Spinal cord (tissue), 9 donors: ENCODE measurements at regions not wholly inside any gene's neighbourhood (a gene's known extent, or its start where the extent isn't known, plus 50 kb on each side); places are given as distances from the start of the nearest gene placed in this dataset.

Experiments used
- DNase-seq, 6 donors: peaks; one replicate each; pipeline versions ENCODE4 v3.0.0 to v3.0.0-alpha.2; 2013 to 2015; ENCODE audit warnings: low spot score in 6 of 6, low read depth in 4 of 6
- H3K27ac ChIP-seq: one replicate; pipeline ENCODE4 v1.5.1; 2013; ENCODE audit warnings: low read depth, low read length, control low read depth
- H3K27me3 ChIP-seq: one replicate; pipeline ENCODE4 v1.6.1; 2013; ENCODE audit warnings: low read length; ENCODE audit not compliant: control insufficient read depth, insufficient read depth
- H3K36me3 ChIP-seq: one replicate; pipeline ENCODE4 v1.6.1; 2013; ENCODE audit warnings: low read length; ENCODE audit not compliant: control insufficient read depth, insufficient read depth
- H3K4me1 ChIP-seq: one replicate; pipeline ENCODE4 v1.6.1; 2013; ENCODE audit warnings: low read length; ENCODE audit not compliant: control insufficient read depth, insufficient read depth
- H3K4me3 ChIP-seq: one replicate; pipeline ENCODE4 v1.5.1; 2013; ENCODE audit warnings: low read depth, low read length, control low read depth
- H3K9me3 ChIP-seq: one replicate; pipeline ENCODE4 v1.6.1; 2013; ENCODE audit warnings: low read length; ENCODE audit not compliant: control insufficient read depth, insufficient read depth
- WGBS: methylation state at CpG from one replicate; pipeline ENCODE4 v1.1.5; 2013; ENCODE audit warnings: missing lambda C conversion rate; ENCODE audit not compliant: insufficient coverage; 5-methylcytosine and 5-hydroxymethylcytosine counted together
- donor health status: healthy.

DNA sequence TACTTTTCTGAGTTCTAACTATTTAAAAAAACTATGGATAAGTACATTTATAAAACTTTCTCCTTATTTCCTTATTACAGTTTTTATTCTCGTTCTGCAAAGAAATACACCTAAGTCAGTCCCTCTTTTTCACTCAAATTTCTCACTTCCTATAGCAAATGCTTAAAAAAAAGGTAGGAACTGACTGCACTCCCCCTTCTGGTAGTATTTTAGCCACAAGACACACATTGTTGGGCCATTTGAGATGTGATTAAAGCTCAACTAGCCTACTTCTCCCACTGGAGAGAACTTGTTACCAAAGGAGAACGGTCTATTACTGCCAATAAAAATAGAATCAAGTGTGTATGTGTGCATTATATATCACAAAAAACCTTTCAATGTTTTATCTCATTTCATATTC is 521.9 kb upstream of the PRMT6 start:
- no peak for DNase-seq
- Histone ChIP-seq H3K36me3 (no peaks in the 10 kb centered on the region), H3K4me1 (no peaks in the 10 kb centered on the region), H3K27me3 (no peaks in the 10 kb centered on the region), H3K4me3 (no peak overlapping the region), H3K27ac (no peak overlapping the region), H3K9me3 (no peaks in the 10 kb centered on the region)
- no CpG with 5 or more reads among the region's 2 CpGs for WGBS

DNA sequence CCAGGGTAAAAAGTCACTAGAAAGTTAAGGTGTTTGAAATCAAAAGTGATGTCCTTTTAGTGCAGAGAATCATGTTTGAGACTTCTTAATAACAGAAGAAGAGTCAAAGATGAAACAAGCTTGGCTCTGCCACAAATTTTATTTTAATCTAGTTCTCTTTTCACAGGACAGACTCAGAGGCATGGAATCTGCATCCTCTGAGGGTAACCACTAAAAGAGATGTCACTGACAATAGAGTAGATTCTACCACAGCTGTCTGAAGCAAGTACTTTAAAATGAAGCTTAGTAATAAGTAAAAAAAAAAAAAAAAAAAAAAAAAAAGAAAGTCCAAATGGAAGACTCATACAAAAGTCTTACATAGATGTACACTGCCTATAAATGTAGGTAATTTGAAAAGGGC is 519.7 kb upstream of the PRMT6 start:
- H3K27ac ChIP-seq, result no peak overlapping the region
- no peaks in the 10 kb centered on the region for H3K27me3 ChIP-seq
- DNase-seq, result no peak
- H3K4me1 ChIP-seq, result no peaks in the 10 kb centered on the region
- H3K4me3 ChIP-seq, result no peak overlapping the region
- H3K36me3 ChIP-seq, result no peaks in the 10 kb centered on the region
- H3K9me3 ChIP-seq, result peaks cover 3% of the 10 kb centered on the region

DNA sequence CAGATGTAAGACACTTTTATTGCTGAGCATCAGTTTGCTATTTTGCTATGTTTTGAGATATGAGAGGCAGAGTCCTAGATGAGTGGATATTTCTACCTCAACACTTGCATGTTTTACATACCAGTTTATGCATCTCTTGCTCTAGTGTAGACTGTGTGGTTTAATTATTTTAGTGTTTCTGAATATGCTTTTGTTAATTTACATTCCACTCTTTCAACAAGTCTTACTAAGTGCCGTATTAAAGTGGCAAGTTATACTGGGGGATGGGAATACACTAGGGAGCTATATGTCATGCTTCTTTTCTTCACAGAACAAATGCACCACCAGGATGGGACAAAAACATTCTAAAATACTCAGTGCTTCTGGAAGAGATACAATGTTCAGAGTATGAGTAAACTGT is 507.7 kb upstream of the PRMT6 start:
- Histone ChIP-seq H3K9me3 (no peaks in the 10 kb centered on the region), H3K4me1 (no peaks in the 10 kb centered on the region), H3K27ac (no peak overlapping the region), H3K36me3 (no peaks in the 10 kb centered on the region), H3K4me3 (no peak overlapping the region), H3K27me3 (no peaks in the 10 kb centered on the region)
- no peak for DNase-seq
- no CpG with 5 or more reads among the region's 1 CpG for WGBS

DNA sequence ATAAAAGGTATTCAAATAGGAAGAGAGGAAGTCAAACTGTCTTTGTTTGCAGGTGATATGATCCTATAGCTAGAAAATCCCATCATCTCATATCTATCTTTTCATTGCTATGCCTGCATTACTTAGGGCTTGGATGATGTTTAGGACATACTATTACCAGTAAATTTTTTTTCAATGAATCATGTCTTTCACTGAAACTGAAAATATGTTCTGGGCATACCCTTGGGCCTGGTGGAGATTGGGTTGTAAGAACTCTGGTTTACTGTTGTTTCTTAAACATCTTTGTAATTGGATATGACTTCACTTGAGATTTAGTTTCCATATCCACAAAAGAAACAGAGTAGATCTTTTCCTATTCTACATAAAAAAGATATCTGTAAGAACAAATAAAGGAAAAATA is 502.2 kb upstream of the PRMT6 start:
- Histone ChIP-seq H3K36me3 (no peaks in the 10 kb centered on the region), H3K4me3 (no peak overlapping the region), H3K9me3 (no peaks in the 10 kb centered on the region), H3K4me1 (no peaks in the 10 kb centered on the region), H3K27me3 (no peaks in the 10 kb centered on the region), H3K27ac (no peak overlapping the region)
- no peak for DNase-seq

DNA sequence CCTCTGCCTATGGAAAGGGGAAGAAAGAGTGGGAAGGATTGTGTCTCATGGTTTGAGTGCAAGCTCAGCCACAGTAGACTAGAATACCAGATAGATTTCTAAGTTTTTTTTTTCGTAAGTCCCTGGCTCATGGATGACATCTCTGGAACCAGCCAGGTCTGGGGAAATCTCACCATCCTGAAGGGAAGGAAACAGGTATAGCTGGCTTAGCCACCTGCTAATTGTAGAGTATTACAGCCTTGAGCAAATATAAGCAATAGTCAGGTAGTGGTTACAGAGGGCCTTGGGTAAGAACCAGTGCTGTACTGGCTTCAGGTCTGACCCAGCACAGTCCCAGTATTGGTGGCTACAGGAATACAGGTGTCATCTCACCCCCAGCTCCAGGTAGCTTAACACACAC is 500.9 kb upstream of the PRMT6 start:
- no peaks in the 10 kb centered on the region for H3K9me3 ChIP-seq

DNA sequence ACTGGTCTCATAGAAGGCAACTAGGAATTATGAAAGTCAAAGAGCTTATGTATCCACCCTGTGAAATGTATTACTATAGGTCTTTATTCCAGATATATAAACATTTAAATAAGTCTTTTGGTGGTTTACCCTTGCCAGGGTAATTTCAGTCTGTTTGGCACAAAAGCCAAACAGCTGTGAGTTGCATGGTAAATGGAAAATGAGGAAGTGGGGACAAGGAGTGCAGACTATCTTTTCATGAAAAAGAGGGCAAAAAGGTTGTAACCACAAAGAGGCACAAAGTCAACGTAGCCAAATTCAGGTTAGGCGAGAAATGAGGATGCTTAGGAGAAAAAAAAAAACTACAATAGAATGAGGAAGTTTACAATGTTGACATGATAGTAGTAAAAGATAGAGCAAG is 492.3 kb upstream of the PRMT6 start:
- no peaks in the 10 kb centered on the region for H3K4me1 ChIP-seq
- H3K4me3 ChIP-seq, result no peak overlapping the region
- DNase-seq, result no peak
- WGBS, result 94% methylated on average over 2 of the region's 2 CpGs
- no peaks in the 10 kb centered on the region for H3K27me3 ChIP-seq
- no peaks in the 10 kb centered on the region for H3K36me3 ChIP-seq
- no peak overlapping the region for H3K27ac ChIP-seq
- H3K9me3 ChIP-seq, result no peaks in the 10 kb centered on the region

More for the DNA sequence above, 500.9 kb upstream of the PRMT6 start:
- WGBS, result 100% methylated on average over 1 of the region's 1 CpG
- no peak for DNase-seq
- H3K4me1 ChIP-seq, result no peaks in the 10 kb centered on the region
- no peaks in the 10 kb centered on the region for H3K36me3 ChIP-seq
- no peak overlapping the region for H3K4me3 ChIP-seq
- no peak overlapping the region for H3K27ac ChIP-seq
- H3K27me3 ChIP-seq, result no peaks in the 10 kb centered on the region

DNA sequence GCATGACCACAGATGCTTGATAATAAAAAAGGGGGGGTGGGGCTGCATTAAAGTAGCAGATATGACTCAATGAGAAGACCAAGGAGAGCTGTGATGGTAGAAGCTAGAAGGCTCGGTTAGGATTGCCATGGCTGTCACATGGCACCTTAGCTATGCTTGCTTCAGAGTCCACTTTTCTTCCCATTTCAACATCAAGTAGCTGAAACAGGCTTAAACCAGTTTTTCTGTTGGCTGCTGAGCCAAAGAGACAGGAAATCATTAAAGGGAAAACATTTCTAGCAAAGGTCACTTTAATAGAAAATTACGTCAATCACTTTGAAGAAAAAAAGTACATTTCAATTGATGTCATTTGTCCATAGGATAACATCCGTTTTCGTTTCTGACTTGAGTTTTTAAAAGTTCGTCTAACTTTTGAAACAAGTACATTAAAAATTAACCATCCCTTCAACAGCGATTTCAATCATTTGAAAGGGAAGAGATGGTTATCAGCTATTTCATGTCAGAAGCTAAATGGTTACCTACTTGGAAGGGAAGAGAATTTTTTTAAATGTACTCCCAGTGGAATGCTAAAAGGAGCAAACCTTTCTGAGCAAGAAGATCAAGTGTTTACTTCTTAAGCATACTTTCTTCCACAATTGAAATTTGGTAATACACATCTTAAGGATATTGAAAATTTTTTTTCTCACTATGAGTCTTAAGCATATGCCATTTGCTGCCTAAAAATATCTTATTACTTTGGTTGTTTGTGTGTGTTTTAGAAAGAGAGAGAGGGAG is 488.1 kb upstream of the PRMT6 start:
- H3K27ac ChIP-seq, result no peak overlapping the region
- no peak overlapping the region for H3K4me3 ChIP-seq
- H3K9me3 ChIP-seq, result no peaks in the 10 kb centered on the region
- no CpG with 5 or more reads among the region's 6 CpGs for WGBS
- no peaks in the 10 kb centered on the region for H3K27me3 ChIP-seq
- DNase-seq, result no peak
- H3K4me1 ChIP-seq, result no peaks in the 10 kb centered on the region
- H3K36me3 ChIP-seq, result no peaks in the 10 kb centered on the region

DNA sequence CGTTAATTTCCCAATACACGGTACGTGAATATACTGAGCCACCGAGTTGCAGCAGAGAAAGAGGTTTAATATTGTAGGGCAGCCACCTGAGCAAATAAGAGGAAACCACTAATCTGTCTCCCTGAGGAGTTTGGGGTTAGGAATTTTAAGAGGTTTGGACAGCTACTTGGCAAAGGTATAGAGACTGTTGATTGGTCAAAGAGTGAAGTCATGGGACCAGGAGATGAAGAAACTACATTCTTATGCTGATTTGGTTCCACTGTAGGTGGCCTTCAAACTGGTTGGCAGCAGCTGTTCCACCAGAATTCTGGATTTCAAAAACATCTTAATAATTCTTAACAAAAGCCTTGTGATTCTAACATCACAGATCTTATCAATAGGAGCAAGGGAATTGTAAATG is 485.4 kb upstream of the PRMT6 start:
- H3K4me1 ChIP-seq, result no peaks in the 10 kb centered on the region
- no peaks in the 10 kb centered on the region for H3K27me3 ChIP-seq
- no peak for DNase-seq
- no peak overlapping the region for H3K4me3 ChIP-seq
- 83% methylated on average over 1 of the region's 4 CpGs for WGBS
- no peak overlapping the region for H3K27ac ChIP-seq
- H3K9me3 ChIP-seq, result no peaks in the 10 kb centered on the region
- H3K36me3 ChIP-seq, result no peaks in the 10 kb centered on the region

DNA sequence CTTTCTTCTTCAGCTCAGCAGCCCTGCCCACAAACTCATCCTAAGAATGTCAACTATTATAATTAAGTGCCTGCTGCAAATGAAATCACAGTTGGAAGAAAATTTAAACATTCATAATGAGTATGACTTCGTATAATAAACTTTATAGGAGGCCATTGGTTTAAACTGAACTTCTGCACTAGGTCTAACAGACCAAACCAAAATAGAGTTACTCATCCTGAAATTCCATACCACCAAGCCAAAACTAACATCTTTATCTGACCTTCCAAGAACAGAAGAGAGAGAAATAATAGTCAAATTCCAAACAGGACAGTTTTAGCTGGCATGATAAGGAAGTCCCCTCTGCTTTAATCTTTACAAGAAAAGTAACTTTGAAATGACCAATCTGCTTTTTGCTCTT is 472.4 kb upstream of the PRMT6 start:
- Histone ChIP-seq H3K4me1 (no peaks in the 10 kb centered on the region), H3K27ac (no peak overlapping the region), H3K9me3 (no peaks in the 10 kb centered on the region), H3K4me3 (no peak overlapping the region), H3K27me3 (no peaks in the 10 kb centered on the region), H3K36me3 (no peaks in the 10 kb centered on the region)
- DNase-seq, result peak in 1 of 6 donors; percentile 10
- no CpG with 5 or more reads among the region's 1 CpG for WGBS

DNA sequence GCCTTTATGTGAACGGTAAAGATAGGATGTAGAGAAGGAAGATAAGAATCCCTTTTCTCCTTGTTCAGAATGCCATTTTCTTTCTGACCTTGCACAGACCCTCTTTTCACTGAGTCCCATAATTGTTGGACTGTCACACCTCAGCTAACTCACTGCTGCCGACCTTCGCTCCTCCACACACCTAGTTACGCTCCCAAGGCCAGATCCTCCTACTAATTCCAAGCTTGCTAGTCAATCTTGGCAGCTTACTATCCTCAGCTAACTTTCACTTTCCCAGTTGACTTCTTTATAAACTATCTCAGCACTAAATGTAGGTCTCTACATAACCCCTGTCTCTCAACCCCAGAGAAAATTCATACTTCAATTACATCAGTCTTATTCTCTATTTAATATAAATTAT is 471.8 kb upstream of the PRMT6 start:
- Histone ChIP-seq H3K36me3 (no peaks in the 10 kb centered on the region), H3K4me1 (no peaks in the 10 kb centered on the region), H3K27me3 (no peaks in the 10 kb centered on the region), H3K9me3 (no peaks in the 10 kb centered on the region), H3K27ac (no peak overlapping the region), H3K4me3 (no peak overlapping the region)
- DNase-seq, result no peak
- WGBS, result 87% methylated on average over 3 of the region's 4 CpGs
